ENCODE measurements at regions not wholly inside any gene's neighbourhood (a gene's known extent, or its start where the extent isn't known, plus 50 kb on each side); places are given as distances from the start of the nearest gene placed in this dataset.

GRCh38 chr21:35652872-35653271 lies 407.5 kb downstream of the SETD4 start:
- TF ChIP-seq CTCF (IDR thresholded peaks at IDR 0.05 in 8 of 11, conservative IDR thresholded peaks at IDR 0.05 in 3 of 11) (no peak), POLR2AphosphoS5 (IDR thresholded peaks at IDR 0.05) (no peak), POLR2A (IDR thresholded peaks at IDR 0.05) (no peak)
- H3K36me3 ChIP-seq, result no peaks in the 10 kb centered on the region
- no peak overlapping the region for H3K4me3 ChIP-seq
- H3K4me1 ChIP-seq, result no peaks in the 10 kb centered on the region
- no peak for DNase-seq
- intact Hi-C loops (cut with DNase I; ENCODE audit: low total_unique reads), result no loop called here
- WGBS, 5 donors, result 50 to 82% (median 63%) methylated on average over 2 of the region's 2 CpGs
- peaks cover 0 to 3% (median 0%) of the 10 kb centered on the region in 8 donors for H3K9me3 ChIP-seq
- H3K27me3 ChIP-seq (replicated peaks in 1 of 7), result peaks cover 0 to 31% (median 0%) of the 10 kb centered on the region in 7 donors
- H3K27ac ChIP-seq, result no peak overlapping the region

- WGBS, 5 donors, result 57 to 83% (median 75%) methylated on average over 2 of the region's 2 CpGs
Observed at GRCh38 chr21:35652196-35652595, 408.1 kb downstream of the SETD4 start.

GRCh38 chr21:35651196-35651595 lies 409.1 kb downstream of the SETD4 start:
- TF ChIP-seq POLR2A (IDR thresholded peaks at IDR 0.05) (no peak), CTCF (IDR thresholded peaks at IDR 0.05 in 8 of 11, conservative IDR thresholded peaks at IDR 0.05 in 3 of 11) (no peak), POLR2AphosphoS5 (IDR thresholded peaks at IDR 0.05) (no peak)
- intact Hi-C loops (cut with DNase I; ENCODE audit: low total_unique reads), result no loop called here

More at GRCh38 chr21:35652196-35652595, 408.1 kb downstream of the SETD4 start:
- Histone ChIP-seq H3K9me3 (peaks cover 0 to 3% (median 0%) of the 10 kb centered on the region in 8 donors), H3K4me3 (no peak overlapping the region), H3K36me3 (no peaks in the 10 kb centered on the region), H3K27me3 (replicated peaks in 1 of 7) (peaks cover 0 to 35% (median 0%) of the 10 kb centered on the region in 7 donors), H3K4me1 (no peaks in the 10 kb centered on the region), H3K27ac (no peak overlapping the region)
- no peak for TF ChIP-seq POLR2A (IDR thresholded peaks at IDR 0.05)
- no peak for DNase-seq
- intact Hi-C loops (cut with DNase I; ENCODE audit: low total_unique reads), result no loop called here

GRCh38 chr21:35649186-35649585 lies 411.1 kb downstream of the SETD4 start:
- no peaks in the 10 kb centered on the region for H3K36me3 ChIP-seq
- H3K9me3 ChIP-seq, result no peaks in the 10 kb centered on the region
- H3K4me3 ChIP-seq, result no peak overlapping the region
- intact Hi-C loops (cut with DNase I; ENCODE audit: low total_unique reads), result no loop called here
- H3K4me1 ChIP-seq, result no peaks in the 10 kb centered on the region
- TF ChIP-seq CTCF (IDR thresholded peaks at IDR 0.05 in 8 of 11, conservative IDR thresholded peaks at IDR 0.05 in 3 of 11), result no peak
- TF ChIP-seq POLR2A (IDR thresholded peaks at IDR 0.05), result no peak
- no peak for TF ChIP-seq POLR2AphosphoS5 (IDR thresholded peaks at IDR 0.05)
- 44 to 77% (median 65%) methylated on average over 4 of the region's 4 CpGs for WGBS, 5 donors
- H3K27me3 ChIP-seq (replicated peaks in 1 of 7), result peaks cover 0 to 36% (median 0%) of the 10 kb centered on the region in 7 donors
- DNase-seq, result no peak
- H3K27ac ChIP-seq, result no peak overlapping the region

More at GRCh38 chr21:35651196-35651595, 409.1 kb downstream of the SETD4 start:
- H3K36me3 ChIP-seq, result no peaks in the 10 kb centered on the region
- H3K27ac ChIP-seq, result no peak overlapping the region
- no peak overlapping the region for H3K4me3 ChIP-seq
- no peak for DNase-seq
- H3K27me3 ChIP-seq (replicated peaks in 1 of 7), result peaks cover 0 to 35% (median 0%) of the 10 kb centered on the region in 7 donors
- H3K4me1 ChIP-seq, result no peaks in the 10 kb centered on the region
- 62 to 82% (median 75%) methylated on average over 4 of the region's 4 CpGs for WGBS, 5 donors
- H3K9me3 ChIP-seq, result no peaks in the 10 kb centered on the region

- DNase-seq, result no peak
- Histone ChIP-seq H3K9me3 (no peaks in the 10 kb centered on the region), H3K36me3 (no peaks in the 10 kb centered on the region), H3K27ac (no peak overlapping the region), H3K4me3 (no peak overlapping the region), H3K27me3 (replicated peaks in 1 of 7) (peaks cover 0 to 40% (median 0%) of the 10 kb centered on the region in 7 donors), H3K4me1 (no peaks in the 10 kb centered on the region)
- intact Hi-C loops (cut with DNase I; ENCODE audit: low total_unique reads), result no loop called here
- TF ChIP-seq POLR2A (IDR thresholded peaks at IDR 0.05) (no peak), CTCF (IDR thresholded peaks at IDR 0.05 in 8 of 11, conservative IDR thresholded peaks at IDR 0.05 in 3 of 11) (no peak), POLR2AphosphoS5 (IDR thresholded peaks at IDR 0.05) (no peak)
- 46 to 100% (median 60%) methylated on average over 1 to 2 of the region's 2 CpGs for WGBS, 5 donors
Observed at GRCh38 chr21:35648512-35648911, 411.8 kb downstream of the SETD4 start.

Data from spleen (tissue), 11 donors.